H1 (cell line): ENCODE measurements at regions not wholly inside any gene's neighbourhood (a gene's known extent, or its start where the extent isn't known, plus 50 kb on each side); places are given as distances from the start of the nearest gene placed in this dataset.

Source experiments
- CTCF ChIA-PET: fragments of 300-600 bp; sonication (Branson Sonifier 250); formaldehyde crosslinking; loops from one replicate; lab custom pipeline; 2021; ENCODE audit not compliant: partially characterized antibody; lab: Charles Lee
- POLR2A ChIA-PET: fragments of 300-600 bp; sonication (Branson Sonifier 250); formaldehyde crosslinking; loops from one replicate; lab custom pipeline; 2021; ENCODE audit warnings: inconsistent platforms; ENCODE audit not compliant: partially characterized antibody; lab: Charles Lee
- DNase-seq, 2 experiments: peaks; one replicate each; pipeline versions ENCODE4 v3.0.0 to v3.0.0-alpha.2; 2010 to 2022; ENCODE audit warnings: low spot score in 2 of 2, low read depth in 1 of 2, mixed read lengths in 1 of 2
- FAIRE-seq: peaks from 2 replicates; lab custom pipeline; 2011; peaks lifted over from hg19 to GRCh38; lab: Jason Lieb, UNC
- H2AFZ ChIP-seq: 2 replicates; pipeline ENCODE4 v1.8.1; 2012; ENCODE audit warnings: low read length, inconsistent platforms
- H2AK5ac ChIP-seq: 2 replicates; pipeline ENCODE4 v1.6.1; 2013; ENCODE audit warnings: low read depth, low read length
- H2BK120ac ChIP-seq: replicated peaks from 2 replicates; pipeline ENCODE3; 2013; ENCODE audit warnings: low read depth, low read length, inconsistent platforms
- H2BK12ac ChIP-seq: 2 replicates; pipeline ENCODE4 v1.6.1; 2013; ENCODE audit warnings: low read depth, low read length
- H2BK15ac ChIP-seq: 2 replicates; pipeline ENCODE4 v1.6.1; 2013; ENCODE audit warnings: low read length
- H2BK20ac ChIP-seq: 2 replicates; pipeline ENCODE4 v1.6.1; 2013; ENCODE audit warnings: low read length
- H2BK5ac ChIP-seq: 2 replicates; pipeline ENCODE4 v1.6.1; 2013; ENCODE audit warnings: low read depth, low read length
- H3K14ac ChIP-seq: 2 replicates; pipeline ENCODE4 v1.6.1; 2013; ENCODE audit warnings: inconsistent platforms; ENCODE audit not compliant: insufficient read length
- H3K18ac ChIP-seq: 2 replicates; pipeline ENCODE4 v1.6.1; 2013; ENCODE audit warnings: low read length; ENCODE audit errors: extremely low read depth
- H3K23ac ChIP-seq: 2 replicates; pipeline ENCODE4 v1.6.1; 2013; ENCODE audit warnings: inconsistent platforms; ENCODE audit not compliant: insufficient read length
- H3K23me2 ChIP-seq: 2 replicates; pipeline ENCODE4 v1.6.1; 2013; ENCODE audit warnings: low read depth, low read length
- H3K27ac ChIP-seq: 2 replicates; pipeline ENCODE4 v1.6.1; 2011; ENCODE audit warnings: low read depth, low read length, inconsistent platforms
- H3K27me3 ChIP-seq, 4 experiments: replicated peaks in 1 of 4; 1 replicate in 1 of 4; 2 replicates in 3 of 4; pipeline versions ENCODE4 v1.6.1 to v1.8.1; 2011 to 2013; ENCODE audit warnings: low read length in 3 of 4, mild to moderate bottlenecking in 3 of 4, inconsistent platforms in 2 of 4, mixed read lengths in 2 of 4, moderate library complexity in 1 of 4; ENCODE audit not compliant: control insufficient read depth in 3 of 4, insufficient read depth in 3 of 4; ENCODE audit errors: extremely low read depth in 1 of 4
- H3K36me3 ChIP-seq, 4 experiments: 2 replicates each; pipeline versions ENCODE4 v1.6.1 to v1.8.1; 2011 to 2013; ENCODE audit warnings: mild to moderate bottlenecking in 4 of 4, low read length in 3 of 4, moderate library complexity in 2 of 4, control low read depth in 1 of 4, inconsistent platforms in 1 of 4; ENCODE audit not compliant: insufficient read depth in 4 of 4, control insufficient read depth in 2 of 4
- H3K4ac ChIP-seq: replicated peaks from 2 replicates; pipeline ENCODE3; 2013; ENCODE audit warnings: low read length, low read depth, mixed read lengths, inconsistent platforms; ENCODE audit not compliant: insufficient read length
- H3K4me1 ChIP-seq, 4 experiments: replicated peaks in 1 of 4; 1 replicate in 1 of 4; 2 replicates in 3 of 4; pipeline versions ENCODE4 v1.6.1 to v1.8.1; 2011 to 2013; ENCODE audit warnings: low read length in 3 of 4, inconsistent platforms in 2 of 4, mixed read lengths in 1 of 4; ENCODE audit not compliant: insufficient read depth in 4 of 4, control insufficient read depth in 3 of 4
- H3K4me2 ChIP-seq, 2 experiments: 2 replicates each; pipeline versions ENCODE4 v1.6.1 to v1.8.1; 2011 to 2013; ENCODE audit warnings: low read depth in 2 of 2, low read length in 2 of 2, control low read depth in 1 of 2, inconsistent platforms in 1 of 2, mild to moderate bottlenecking in 1 of 2; ENCODE audit not compliant: insufficient read depth in 1 of 2
- H3K4me3 ChIP-seq, 4 experiments: fragments of 200-600, 300-600 bp in 1 of 4; sonication (generic), shearing (Covaris generic), sonication (Bioruptor Twin) in 1 of 4; 2 replicates each; pipeline versions ENCODE4 v1.5.1 to v1.8.1; 2011 to 2016; ENCODE audit warnings: low read length in 4 of 4, low read depth in 3 of 4, control low read depth in 2 of 4, inconsistent platforms in 2 of 4, mild to moderate bottlenecking in 2 of 4, mixed read lengths in 1 of 4, moderate library complexity in 1 of 4; ENCODE audit not compliant: insufficient read depth in 2 of 4; ENCODE audit errors: extremely low read depth in 1 of 4
- H3K56ac ChIP-seq: replicated peaks from 2 replicates; pipeline ENCODE3; 2013; ENCODE audit warnings: low read depth, mild to moderate bottlenecking, mixed read lengths, low read length, inconsistent platforms; ENCODE audit not compliant: insufficient read length
- H3K79me1 ChIP-seq: 2 replicates; pipeline ENCODE4 v1.6.1; 2013; ENCODE audit warnings: low read depth, low read length, control low read depth
- H3K79me2 ChIP-seq, 2 experiments: 2 replicates each; pipeline versions ENCODE4 v1.6.1 to v1.8.1; 2012 to 2013; ENCODE audit warnings: low read length in 2 of 2, mild to moderate bottlenecking in 2 of 2, inconsistent platforms in 1 of 2; ENCODE audit not compliant: insufficient read depth in 2 of 2, control insufficient read depth in 1 of 2
- H3K9ac ChIP-seq, 4 experiments: replicated peaks in 1 of 4; 1 replicate in 1 of 4; 2 replicates in 3 of 4; pipeline versions ENCODE4 v1.6.1 to v1.8.1; 2011 to 2013; ENCODE audit warnings: low read depth in 3 of 4, low read length in 3 of 4, control low read depth in 2 of 4, mild to moderate bottlenecking in 2 of 4, moderate library complexity in 2 of 4, inconsistent platforms in 1 of 4; ENCODE audit errors: extremely low read depth in 1 of 4
- H3K9me3 ChIP-seq, 2 experiments: 2 replicates each; pipeline versions ENCODE4 v1.6.1 to v1.8.1; 2012 to 2013; ENCODE audit warnings: mild to moderate bottlenecking in 2 of 2, moderate library complexity in 2 of 2, control low read depth in 1 of 2, inconsistent platforms in 1 of 2, low read depth in 1 of 2, low read length in 1 of 2, mixed read lengths in 1 of 2; ENCODE audit not compliant: insufficient read depth in 2 of 2
- H4K20me1 ChIP-seq, 2 experiments: replicated peaks in 1 of 2; 2 replicates each; pipeline versions ENCODE3 to v1.8.1; 2011 to 2013; ENCODE audit warnings: inconsistent platforms in 2 of 2, low read length in 2 of 2, mild to moderate bottlenecking in 1 of 2; ENCODE audit not compliant: insufficient read depth in 2 of 2, control insufficient read depth in 1 of 2
- H4K5ac ChIP-seq: 2 replicates; pipeline ENCODE4 v1.6.1; 2013; ENCODE audit warnings: low read length, low read depth, mixed read lengths, inconsistent platforms; ENCODE audit not compliant: insufficient read length
- H4K8ac ChIP-seq: 2 replicates; pipeline ENCODE4 v1.8.0; 2013; ENCODE audit warnings: mild to moderate bottlenecking, moderate library complexity, low read length, inconsistent platforms; ENCODE audit not compliant: insufficient read depth; ENCODE audit errors: extremely low read depth
- H4K91ac ChIP-seq: replicated peaks from 2 replicates; pipeline ENCODE3; 2013; ENCODE audit warnings: low read length, mixed read lengths, inconsistent platforms; ENCODE audit not compliant: insufficient read length
- BCL11A ChIP-seq, 2 experiments: IDR thresholded peaks; one replicate each; pipeline ENCODE4 v1.6.1; 2011; ENCODE audit warnings: low read depth in 2 of 2, low read length in 2 of 2, mild to moderate bottlenecking in 2 of 2
- BRCA1 ChIP-seq: IDR thresholded peaks from 2 replicates; pipeline ENCODE4 v1.6.1; 2012; ENCODE audit warnings: low read depth, low read length, improper control_type of control experiment
- CHD2 ChIP-seq: IDR thresholded peaks from 2 replicates; pipeline ENCODE4 v1.6.1; 2012; ENCODE audit warnings: low read length, improper control_type of control experiment
- EGR1 ChIP-seq: IDR thresholded peaks from 2 replicates; pipeline ENCODE4 v1.6.1; 2011; ENCODE audit warnings: low read depth, low read length, borderline replicate concordance
- FOSL1 ChIP-seq: IDR thresholded peaks from 2 replicates; pipeline ENCODE4 v1.6.1; 2011; ENCODE audit warnings: mild to moderate bottlenecking, low read depth, low read length, moderate library complexity; ENCODE audit not compliant: insufficient read depth
- GABPA ChIP-seq: IDR thresholded peaks from 2 replicates; pipeline ENCODE4 v1.6.1; 2011; ENCODE audit warnings: mild to moderate bottlenecking, low read length, moderate library complexity, borderline replicate concordance; ENCODE audit not compliant: insufficient read depth
- HDAC6 ChIP-seq: IDR thresholded peaks from one replicate; pipeline ENCODE4 v1.7.1; 2012; ENCODE audit warnings: low read depth, mild to moderate bottlenecking, inconsistent platforms, low read length, moderate library complexity
- JUN ChIP-seq: IDR thresholded peaks from 2 replicates; pipeline ENCODE4 v1.6.1; 2011; ENCODE audit warnings: low read depth, mild to moderate bottlenecking, improper control_type of control experiment, low read length
- POLR2AphosphoS5 ChIP-seq: IDR thresholded peaks from 2 replicates; pipeline ENCODE4 v1.6.1; 2011; ENCODE audit warnings: low read depth, low read length
- RBBP5 ChIP-seq: IDR thresholded peaks from 2 replicates; pipeline ENCODE4 v1.7.1; 2012; ENCODE audit warnings: low read depth, mild to moderate bottlenecking, inconsistent platforms, low read length, moderate library complexity, borderline replicate concordance
- TCF12 ChIP-seq: IDR thresholded peaks from 2 replicates; pipeline ENCODE4 v1.6.1; 2011; ENCODE audit warnings: low read depth, mild to moderate bottlenecking, low read length
- WGBS, 2 experiments: shearing (Covaris generic) in 1 of 2; methylation state at CpG; one replicate each; pipeline versions ENCODE4 v1.1.6 to v1.1.7; 2013 to 2015; ENCODE audit warnings: low lambda C conversion rate in 2 of 2, mixed read lengths in 2 of 2, inconsistent platforms in 1 of 2, low coverage in 1 of 2, missing lambda C conversion rate in 1 of 2; ENCODE audit not compliant: insufficient replicate concordance in 2 of 2, insufficient coverage in 1 of 2, insufficient read length in 1 of 2; ENCODE audit errors: extremely low coverage in 1 of 2, missing lambda C conversion rate in 1 of 2; 5-methylcytosine and 5-hydroxymethylcytosine counted together
- TF ChIP-seq, protein P1 (sequence below): IDR thresholded peaks from 2 replicates; pipeline ENCODE4 v1.6.1; 2012; ENCODE audit warnings: inconsistent platforms
- TF ChIP-seq, protein P2 (sequence below), 3 experiments: IDR thresholded peaks; 1 replicate in 2 of 3; 2 replicates in 1 of 3; pipeline versions ENCODE4 v1.5.1 to v1.6.1; 2011; ENCODE audit warnings: low read length in 3 of 3, mild to moderate bottlenecking in 3 of 3, inconsistent platforms in 2 of 3, low read depth in 1 of 3, moderate library complexity in 1 of 3; ENCODE audit not compliant: insufficient read depth in 1 of 3; ENCODE audit errors: control extremely low read depth in 1 of 3

DNA sequence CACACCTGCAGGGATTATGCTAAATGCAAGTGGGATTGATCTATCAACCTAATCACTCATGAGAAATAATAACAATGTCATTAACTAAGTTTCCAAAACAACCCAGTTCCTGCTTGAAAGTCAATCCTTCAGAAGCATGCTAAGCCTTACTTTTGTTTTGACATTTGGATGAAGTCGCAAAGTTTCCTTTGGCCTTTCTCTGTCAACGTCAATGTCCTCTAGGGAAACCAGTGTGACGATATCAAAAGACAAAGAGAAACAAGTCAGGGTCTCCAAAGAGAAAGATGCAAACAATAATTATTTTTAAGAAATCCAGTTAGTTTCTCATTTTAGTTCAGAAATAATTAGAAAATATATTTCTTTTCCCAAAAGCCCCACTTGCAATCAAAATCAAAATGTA is 86.7 kb upstream of the SRD5A3 start:
- H3K4ac ChIP-seq = no peak overlapping the region
- H3K14ac ChIP-seq = no peak overlapping the region
- peaks cover 0 to 3% (median 0%) of the 10 kb centered on the region in 4 experiments; a peak in 1 of 7 replicates for H3K4me1 ChIP-seq
- no peaks in the 10 kb centered on the region for H3K23me2 ChIP-seq
- no peak overlapping the region for H3K4me2 ChIP-seq
- no peak overlapping the region for H2BK5ac ChIP-seq
- no peak overlapping the region for H4K5ac ChIP-seq
- H3K79me2 ChIP-seq = no peaks in the 10 kb centered on the region
- no peak overlapping the region for H2AK5ac ChIP-seq
- no peak overlapping the region for H3K9ac ChIP-seq
- no peak overlapping the region for H2BK12ac ChIP-seq
- ChIA-PET POLR2A (no interaction called here), CTCF (interaction anchor here (2.8 kb wide), 1 partner anchor 62 kb away, joined by 9 read pairs; no protein-coding TSS in a partner anchor)
- peaks cover 0 to 2% of the 10 kb centered on the region in 2 experiments; a peak in 1 of 4 replicates for H3K9me3 ChIP-seq
- DNase-seq (no peak), FAIRE-seq (no peak)
- H3K56ac ChIP-seq = no peak overlapping the region
- H3K36me3 ChIP-seq = no peaks in the 10 kb centered on the region
- no peak overlapping the region for H3K23ac ChIP-seq
- H2AFZ ChIP-seq = no peak overlapping the region
- no peak overlapping the region for H2BK20ac ChIP-seq
- H4K91ac ChIP-seq = no peak overlapping the region
- no peaks in the 10 kb centered on the region for H4K20me1 ChIP-seq
- H3K4me3 ChIP-seq = no peak overlapping the region
- H3K79me1 ChIP-seq = no peaks in the 10 kb centered on the region
- no peak overlapping the region for H4K8ac ChIP-seq
- H2BK120ac ChIP-seq = no peak overlapping the region
- no peaks in the 10 kb centered on the region; a peak in 1 of 7 replicates for H3K27me3 ChIP-seq
- WGBS, 2 experiments = 84% methylated on average over 3 of the region's 3 CpGs; no CpG with 5 or more reads in 1 of the 2 experiments
- no peak overlapping the region for H3K27ac ChIP-seq
- H2BK15ac ChIP-seq = no peak overlapping the region
- H3K18ac ChIP-seq = no peak overlapping the region
- no peak for TF ChIP-seq CHD2
- no peak for TF ChIP-seq GABPA
- TF ChIP-seq BRCA1 = no peak
- TF ChIP-seq JUN = no peak
- TF ChIP-seq BCL11A (IDR thresholded peaks at IDR 0.05; ENCODE audit: low read depth in 2 of 2, low read length in 2 of 2) = no peak
- no peak for TF ChIP-seq EGR1
- TF ChIP-seq, protein P1, sequence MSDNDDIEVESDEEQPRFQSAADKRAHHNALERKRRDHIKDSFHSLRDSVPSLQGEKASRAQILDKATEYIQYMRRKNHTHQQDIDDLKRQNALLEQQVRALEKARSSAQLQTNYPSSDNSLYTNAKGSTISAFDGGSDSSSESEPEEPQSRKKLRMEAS = no peak
- no peak for TF ChIP-seq FOSL1
- TF ChIP-seq POLR2AphosphoS5 = no peak
- TF ChIP-seq HDAC6 = no peak
- no peak for TF ChIP-seq RBBP5
- TF ChIP-seq, protein P2, sequence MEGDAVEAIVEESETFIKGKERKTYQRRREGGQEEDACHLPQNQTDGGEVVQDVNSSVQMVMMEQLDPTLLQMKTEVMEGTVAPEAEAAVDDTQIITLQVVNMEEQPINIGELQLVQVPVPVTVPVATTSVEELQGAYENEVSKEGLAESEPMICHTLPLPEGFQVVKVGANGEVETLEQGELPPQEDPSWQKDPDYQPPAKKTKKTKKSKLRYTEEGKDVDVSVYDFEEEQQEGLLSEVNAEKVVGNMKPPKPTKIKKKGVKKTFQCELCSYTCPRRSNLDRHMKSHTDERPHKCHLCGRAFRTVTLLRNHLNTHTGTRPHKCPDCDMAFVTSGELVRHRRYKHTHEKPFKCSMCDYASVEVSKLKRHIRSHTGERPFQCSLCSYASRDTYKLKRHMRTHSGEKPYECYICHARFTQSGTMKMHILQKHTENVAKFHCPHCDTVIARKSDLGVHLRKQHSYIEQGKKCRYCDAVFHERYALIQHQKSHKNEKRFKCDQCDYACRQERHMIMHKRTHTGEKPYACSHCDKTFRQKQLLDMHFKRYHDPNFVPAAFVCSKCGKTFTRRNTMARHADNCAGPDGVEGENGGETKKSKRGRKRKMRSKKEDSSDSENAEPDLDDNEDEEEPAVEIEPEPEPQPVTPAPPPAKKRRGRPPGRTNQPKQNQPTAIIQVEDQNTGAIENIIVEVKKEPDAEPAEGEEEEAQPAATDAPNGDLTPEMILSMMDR (IDR thresholded peaks at IDR 0.05; ENCODE audit: control extremely low read depth in 1 of 3, insufficient read depth in 1 of 3, low read depth in 1 of 3, low read length in 3 of 3) = no peak
- TF ChIP-seq TCF12 = no peak
